WTC11 (cell line): ENCODE measurements at regions not wholly inside any gene's neighbourhood (a gene's known extent, or its start where the extent isn't known, plus 50 kb on each side); places are given as distances from the start of the nearest gene placed in this dataset.

ENCODE experiments used
- ATAC-seq: fragments of 200-7000 bp; cut with Tn5 transposase; 2 replicates; pipeline ENCODE4 v1.10.0; 2021; ENCODE audit warnings: mild to moderate bottlenecking, moderate library complexity
- CTCF ChIA-PET: fragments of 300-600 bp; sonication (Branson Sonifier 250); formaldehyde crosslinking; loops from one replicate; lab custom pipeline; 2021; ENCODE audit warnings: antibody characterized with exemption; lab: Charles Lee
- POLR2A ChIA-PET: fragments of 350-600 bp; sonication (Branson Sonifier 250); formaldehyde crosslinking; loops from one replicate; lab custom pipeline; 2021; ENCODE audit warnings: antibody characterized with exemption; lab: Charles Lee
- DNase-seq: peaks from one replicate; pipeline ENCODE4 v3.0.0; 2021; ENCODE audit warnings: low spot score
- H3K27ac Mint-ChIP-seq: 2 replicates; pipeline ENCODE4 v1.8.0; 2021; ENCODE audit warnings: mixed read lengths
- H3K27me3 Mint-ChIP-seq: 2 replicates; pipeline ENCODE4 v1.8.0; 2021; ENCODE audit warnings: low read depth, mild to moderate bottlenecking, moderate library complexity, mixed read lengths
- H3K36me3 Mint-ChIP-seq: 2 replicates; pipeline ENCODE4 v1.8.0; 2021; ENCODE audit warnings: mixed read lengths
- H3K4me1 Mint-ChIP-seq: 2 replicates; pipeline ENCODE4 v1.8.0; 2022; ENCODE audit warnings: mixed read lengths
- H3K4me3 Mint-ChIP-seq: 2 replicates; pipeline ENCODE4 v1.8.0; 2021; ENCODE audit warnings: mild to moderate bottlenecking, moderate library complexity, mixed read lengths
- H3K9me3 Mint-ChIP-seq: 2 replicates; pipeline ENCODE4 v1.8.0; 2021; ENCODE audit warnings: mixed read lengths
- AR ChIP-seq: fragments of 250-450 bp; sonication (Bioruptor Pico); IDR thresholded peaks from 2 replicates; pipeline ENCODE4 v1.9.0; 2021; ENCODE audit warnings: mild to moderate bottlenecking
- ELF4 ChIP-seq: sonication (generic); formaldehyde crosslinking; IDR thresholded peaks from 2 replicates; pipeline ENCODE4 v1.8.1; 2022; ENCODE audit warnings: low read depth, mild to moderate bottlenecking, moderate library complexity, missing genetic modification reagents
- ESRRA ChIP-seq: sonication (generic); formaldehyde crosslinking; IDR thresholded peaks from 2 replicates; pipeline ENCODE4 v1.8.1; 2022; ENCODE audit warnings: mild to moderate bottlenecking, missing genetic modification reagents, borderline replicate concordance
- FOXK1 ChIP-seq: sonication (generic); formaldehyde crosslinking; IDR thresholded peaks from 2 replicates; pipeline ENCODE4 v1.8.0; 2022; ENCODE audit warnings: mild to moderate bottlenecking, moderate library complexity, missing genetic modification reagents
- FOXP4 ChIP-seq: sonication (generic); formaldehyde crosslinking; IDR thresholded peaks from 2 replicates; pipeline ENCODE4 v1.8.0; 2022; ENCODE audit warnings: mild to moderate bottlenecking, missing genetic modification reagents
- MAX ChIP-seq: sonication (generic); formaldehyde crosslinking; IDR thresholded peaks from 2 replicates; pipeline ENCODE4 v1.8.0; 2022; ENCODE audit warnings: mild to moderate bottlenecking, missing genetic modification reagents
- NFATC4 ChIP-seq: fragments of 250-450 bp; sonication (Bioruptor Pico); IDR thresholded peaks from 2 replicates; pipeline ENCODE4 v1.9.0; 2021; ENCODE audit warnings: mild to moderate bottlenecking
- STAT6 ChIP-seq: sonication (generic); formaldehyde crosslinking; conservative IDR thresholded peaks from 2 replicates; pipeline ENCODE4 v1.8.1; 2023; ENCODE audit warnings: mild to moderate bottlenecking, low read depth, missing genetic modification reagents, moderate library complexity
- USF1 ChIP-seq: sonication (generic); formaldehyde crosslinking; IDR thresholded peaks from 2 replicates; pipeline ENCODE4 v1.8.0; 2022; ENCODE audit warnings: mild to moderate bottlenecking, missing genetic modification reagents
- USF2 ChIP-seq: sonication (generic); formaldehyde crosslinking; IDR thresholded peaks from 2 replicates; pipeline ENCODE4 v1.8.1; 2023; ENCODE audit warnings: mild to moderate bottlenecking, missing genetic modification reagents, moderate library complexity
- ZNF138 ChIP-seq: sonication (generic); formaldehyde crosslinking; conservative IDR thresholded peaks from 2 replicates; pipeline ENCODE4 v1.8.1; 2022; ENCODE audit warnings: mild to moderate bottlenecking, moderate library complexity, missing genetic modification reagents
- ZNF263 ChIP-seq: sonication (generic); formaldehyde crosslinking; IDR thresholded peaks from 2 replicates; pipeline ENCODE4 v1.8.1; 2022; ENCODE audit warnings: low read depth, mild to moderate bottlenecking, moderate library complexity, missing genetic modification reagents
- ZNF281 ChIP-seq: sonication (generic); formaldehyde crosslinking; IDR thresholded peaks from 2 replicates; pipeline ENCODE4 v1.8.0; 2023; ENCODE audit warnings: mild to moderate bottlenecking, missing genetic modification reagents
- ZNF671 ChIP-seq: fragments of 250-450 bp; sonication (Bioruptor Pico); IDR thresholded peaks from 2 replicates; pipeline ENCODE4 v1.8.0; 2021; ENCODE audit warnings: mild to moderate bottlenecking

GRCh38 chr1:219834314-219834917, 93.9 kb downstream of the SLC30A10 start:
- POLR2A ChIA-PET, result interaction anchor here (1.4 kb wide), 1 partner anchor 92 kb away, joined by 5 read pairs; no protein-coding TSS in a partner anchor
- TF ChIP-seq MAX (CRISPR knock-in tag), result peak; percentile 86
- no peak for TF ChIP-seq NFATC4
- TF ChIP-seq ZNF138 (CRISPR knock-in tag), result no peak
- peak; percentile 40; the same call in 1 of the 2 replicates for TF ChIP-seq USF1 (CRISPR knock-in tag)
- TF ChIP-seq USF2 (CRISPR knock-in tag), result peak; percentile 42; the same call in 1 of the 2 replicates
- peak; percentile 71 for ATAC-seq
- CTCF ChIA-PET, result interaction anchor here (0.7 to 0.9 kb wide), 2 partner anchors 22 to 255 kb away, joined by 3 read pairs; partner anchors contain the start of gene BPNT1
- DNase-seq, result peak; percentile 31
- Mint-ChIP-seq H3K36me3 (peaks cover 4% of the 10 kb centered on the region; the same call in 1 of the 2 replicates), H3K27ac (peak overlapping the region; percentile 96), H3K4me3 (peak overlapping the region; percentile 35), H3K9me3 (peaks cover 10% of the 10 kb centered on the region), H3K27me3 (peaks cover 6% of the 10 kb centered on the region; the same call in 1 of the 2 replicates), H3K4me1 (peaks cover 56% of the 10 kb centered on the region)

GRCh38 chr1:219833214-219833815, 95.0 kb downstream of the SLC30A10 start:
- TF ChIP-seq ZNF671 (no peak), FOXK1 (CRISPR knock-in tag) (peak; percentile 25; the same call in 1 of the 2 replicates), FOXP4 (peak; percentile 35; the same call in 1 of the 2 replicates)
- TF ChIP-seq, all 79 proteins: peak for 2
- peak; percentile 71 for ATAC-seq
- Mint-ChIP-seq H3K27me3 (no peaks in the 10 kb centered on the region), H3K36me3 (peaks cover 4% of the 10 kb centered on the region; the same call in 1 of the 2 replicates), H3K4me1 (peaks cover 48% of the 10 kb centered on the region), H3K9me3 (peaks cover 10% of the 10 kb centered on the region), H3K4me3 (peak overlapping the region; percentile 54), H3K27ac (peak overlapping the region; percentile 99)
- DNase-seq, result no peak
- POLR2A ChIA-PET, result interaction anchor here (1.4 kb wide), 1 partner anchor 93 kb away, joined by 5 read pairs; no protein-coding TSS in a partner anchor
- CTCF ChIA-PET, result no interaction called here

- DNase-seq (no peak), ATAC-seq (peak; percentile 67)
- Mint-ChIP-seq H3K27ac (peak overlapping the region; percentile 75), H3K27me3 (no peaks in the 10 kb centered on the region), H3K36me3 (no peaks in the 10 kb centered on the region), H3K4me1 (peaks cover 36% of the 10 kb centered on the region), H3K9me3 (0 out of 2 replicates have a peak, but pooled peaks cover 8% of the 10 kb centered on the region), H3K4me3 (no peak overlapping the region)
- CTCF ChIA-PET, result interaction anchor here (1.8 to 2.3 kb wide), 2 partner anchors 13 to 14 kb away, joined by 5 to 11 read pairs; no protein-coding TSS in a partner anchor
- POLR2A ChIA-PET, result no interaction called here
- TF ChIP-seq ELF4 (no peak), STAT6 (no peak), AR (CRISPR knock-in tag) (no peak), ZNF281 (no peak), ZNF263 (CRISPR knock-in tag) (no peak), ESRRA (CRISPR knock-in tag) (no peak), FOXP4 (no peak)
Measured at GRCh38 chr1:219826290-219826689, 102.1 kb downstream of the SLC30A10 start.
